Iris pigment epithelial cell (primary cell): ENCODE measurements at regions not wholly inside any gene's neighbourhood (a gene's known extent, or its start where the extent isn't known, plus 50 kb on each side); places are given as distances from the start of the nearest gene placed in this dataset.

ENCODE experiments used
- DNase-seq: peaks from one replicate; pipeline ENCODE4 v3.0.0-alpha.2; 2011; ENCODE audit warnings: low read depth

GRCh38 chr3:31224936-31225335 lies 307.8 kb upstream of the STT3B start:
- no peak for DNase-seq

DNA sequence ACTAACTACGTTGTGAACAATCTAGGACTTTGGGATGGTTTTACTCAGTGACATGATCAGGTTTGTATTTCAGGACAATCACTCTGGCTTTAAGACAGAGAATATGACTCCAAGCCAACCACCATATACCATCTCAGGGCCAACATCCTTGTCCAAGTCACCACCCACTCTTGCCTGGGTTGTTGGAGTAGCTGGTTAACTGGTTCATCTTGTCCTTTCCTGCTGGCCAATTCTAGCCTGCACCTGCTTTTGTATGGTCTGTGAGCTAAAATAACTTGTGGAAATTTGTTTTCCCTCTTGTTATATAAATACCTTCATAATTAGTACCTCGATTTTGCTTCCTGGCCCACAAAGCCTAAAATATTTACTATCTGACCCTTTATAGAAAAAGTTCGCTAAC lies 306.8 kb upstream of the STT3B start:
- no peak for DNase-seq

GRCh38 chr3:31226346-31226745 lies 306.4 kb upstream of the STT3B start:
- DNase-seq: no peak

DNA sequence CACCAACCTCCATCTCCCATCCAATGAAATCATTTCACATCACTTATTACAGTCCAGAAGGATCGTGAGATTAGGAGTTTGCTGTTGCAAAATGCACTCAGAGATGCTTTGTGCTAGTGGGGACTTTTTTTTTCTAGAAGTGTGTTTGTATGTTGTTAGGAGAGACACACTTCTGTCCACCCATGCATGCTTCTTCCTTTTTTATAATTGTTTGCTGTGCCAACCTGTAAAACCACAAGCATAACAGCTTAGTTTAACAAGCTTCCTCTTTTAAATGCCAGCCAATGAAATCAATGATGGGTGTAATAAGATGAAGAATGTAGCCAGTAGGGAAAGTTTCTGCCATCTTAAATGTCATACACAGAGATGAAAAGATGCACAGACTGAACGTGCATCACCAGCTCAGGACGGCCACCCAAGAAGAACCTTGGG lies 305.6 kb upstream of the STT3B start:
- DNase-seq: no peak

GRCh38 chr3:31230425-31231223 lies 302.1 kb upstream of the STT3B start:
- no peak for DNase-seq

- DNase-seq: no peak
Observed at GRCh38 chr3:31232055-31233025, 300.4 kb upstream of the STT3B start.

- DNase-seq: no peak
Observed at GRCh38 chr3:31234145-31234544, 298.6 kb upstream of the STT3B start.

DNA sequence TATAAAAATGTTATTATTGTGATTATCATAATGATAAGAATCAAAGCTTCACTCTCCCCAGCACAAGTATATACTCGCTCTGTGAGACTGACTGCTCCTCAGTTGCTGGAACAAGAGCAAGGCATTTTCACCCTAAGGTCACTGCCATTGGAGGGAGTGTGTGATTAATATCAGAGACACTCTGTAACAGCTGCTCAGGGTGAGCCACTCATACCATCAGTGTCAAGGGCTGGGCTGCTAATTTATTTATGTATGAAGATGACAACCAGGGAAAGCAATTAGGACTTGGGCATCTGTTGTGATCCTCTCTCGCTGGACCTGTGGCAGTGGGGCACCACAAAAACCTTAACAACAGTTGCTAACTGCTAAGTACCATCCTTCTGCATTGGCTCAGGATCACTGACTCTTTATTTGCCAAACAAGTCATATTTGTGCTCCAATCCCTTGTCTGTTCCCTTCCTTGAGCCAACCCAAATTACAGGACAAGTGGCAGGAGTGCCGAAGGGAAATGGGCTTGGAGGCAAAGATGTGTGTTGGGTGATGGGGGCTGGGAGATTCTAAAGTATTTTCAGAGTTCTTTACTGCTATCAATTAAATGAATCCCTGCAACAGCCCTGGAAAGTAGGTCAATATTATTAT lies 297.5 kb upstream of the STT3B start:
- no peak for DNase-seq

DNA sequence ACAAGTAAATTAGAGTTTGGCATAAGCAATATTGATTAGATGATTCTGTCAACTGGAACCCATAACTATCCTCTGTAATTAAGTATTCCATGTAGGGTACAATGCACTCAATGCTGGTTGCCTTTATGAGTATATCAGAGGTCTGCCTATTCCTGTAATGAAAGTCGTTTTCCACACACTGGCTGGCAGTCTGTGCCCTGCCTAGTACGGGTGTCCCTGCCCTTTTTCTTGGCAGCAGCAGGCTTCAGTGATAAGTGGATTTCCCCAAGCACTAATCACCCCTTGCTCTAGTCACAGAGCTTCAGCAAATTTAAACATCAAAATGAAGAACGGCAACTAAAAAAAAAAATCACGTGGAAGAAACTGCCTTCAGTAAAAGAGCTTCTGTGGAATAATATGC lies 294.8 kb upstream of the STT3B start:
- DNase-seq: no peak

- DNase-seq: no peak
Observed at GRCh38 chr3:31240013-31240412, 292.7 kb upstream of the STT3B start.

DNA sequence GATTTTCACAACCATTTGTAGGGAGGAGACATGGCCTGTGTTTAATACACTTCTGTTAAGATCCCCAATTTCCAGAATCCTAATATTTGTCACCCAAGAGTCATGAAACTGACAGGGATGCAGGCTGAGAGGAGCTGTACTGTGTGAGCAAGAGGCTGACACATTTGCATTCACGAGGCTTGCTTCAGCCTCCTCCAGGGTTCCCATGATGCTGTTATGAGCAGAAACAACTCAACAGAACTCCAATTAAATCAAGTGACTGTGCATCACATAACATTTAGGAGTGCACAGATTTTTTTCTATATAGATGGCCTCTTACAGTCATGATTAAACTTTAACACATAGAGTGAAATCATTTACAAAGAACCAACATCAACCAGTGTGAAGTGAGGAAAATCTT lies 292.3 kb upstream of the STT3B start:
- DNase-seq: no peak

GRCh38 chr3:31240874-31241273 lies 291.9 kb upstream of the STT3B start:
- DNase-seq: no peak

- DNase-seq: no peak
Observed at GRCh38 chr3:31241533-31241932, 291.2 kb upstream of the STT3B start.

DNA sequence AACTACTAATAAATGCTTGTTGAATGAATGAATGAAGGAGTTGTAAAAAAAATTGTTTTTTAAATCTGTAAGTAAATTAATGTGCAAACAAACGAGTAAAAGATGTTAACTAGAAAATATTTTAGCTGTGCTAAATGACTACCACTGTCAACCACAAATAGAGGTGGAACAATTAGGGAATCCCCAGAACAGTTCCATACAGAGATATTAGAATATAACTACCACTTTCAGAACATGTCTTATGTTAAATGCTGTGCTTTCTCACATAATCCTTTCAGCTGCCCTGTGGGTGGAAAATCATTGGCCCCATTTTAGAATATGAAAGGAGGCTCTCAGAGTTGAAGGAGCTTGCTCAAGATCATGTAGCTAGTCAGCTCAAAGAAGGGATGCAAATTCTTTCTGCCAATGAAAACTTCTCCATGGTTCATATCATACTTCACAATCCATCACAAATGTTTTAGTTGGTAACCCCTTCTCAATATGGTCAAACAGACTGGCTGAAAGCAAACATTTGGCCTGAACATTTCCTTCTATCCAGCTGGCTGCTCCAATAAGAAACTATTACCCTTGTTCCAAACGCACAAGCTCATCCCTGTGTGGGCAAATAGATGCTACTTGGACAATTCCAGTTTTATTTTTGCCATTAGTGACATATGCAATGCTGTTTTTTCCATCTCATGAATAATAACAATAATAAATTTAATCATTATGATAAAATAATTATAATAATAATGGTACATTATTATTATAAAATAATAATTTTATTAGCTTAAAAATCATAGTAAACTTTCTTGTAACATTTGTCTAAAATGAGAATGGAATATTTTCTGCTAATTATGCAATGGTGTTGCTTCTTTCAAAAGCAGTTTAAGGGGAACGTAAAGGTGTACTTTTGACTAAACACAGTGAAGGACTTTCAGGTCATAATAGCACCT lies 290.4 kb upstream of the STT3B start:
- no peak for DNase-seq

- no peak for DNase-seq
Observed at GRCh38 chr3:31244929-31245817, 287.6 kb upstream of the STT3B start.

GRCh38 chr3:31246293-31247062 lies 286.2 kb upstream of the STT3B start:
- no peak for DNase-seq

GRCh38 chr3:31247063-31247447 lies 285.7 kb upstream of the STT3B start:
- DNase-seq: no peak

DNA sequence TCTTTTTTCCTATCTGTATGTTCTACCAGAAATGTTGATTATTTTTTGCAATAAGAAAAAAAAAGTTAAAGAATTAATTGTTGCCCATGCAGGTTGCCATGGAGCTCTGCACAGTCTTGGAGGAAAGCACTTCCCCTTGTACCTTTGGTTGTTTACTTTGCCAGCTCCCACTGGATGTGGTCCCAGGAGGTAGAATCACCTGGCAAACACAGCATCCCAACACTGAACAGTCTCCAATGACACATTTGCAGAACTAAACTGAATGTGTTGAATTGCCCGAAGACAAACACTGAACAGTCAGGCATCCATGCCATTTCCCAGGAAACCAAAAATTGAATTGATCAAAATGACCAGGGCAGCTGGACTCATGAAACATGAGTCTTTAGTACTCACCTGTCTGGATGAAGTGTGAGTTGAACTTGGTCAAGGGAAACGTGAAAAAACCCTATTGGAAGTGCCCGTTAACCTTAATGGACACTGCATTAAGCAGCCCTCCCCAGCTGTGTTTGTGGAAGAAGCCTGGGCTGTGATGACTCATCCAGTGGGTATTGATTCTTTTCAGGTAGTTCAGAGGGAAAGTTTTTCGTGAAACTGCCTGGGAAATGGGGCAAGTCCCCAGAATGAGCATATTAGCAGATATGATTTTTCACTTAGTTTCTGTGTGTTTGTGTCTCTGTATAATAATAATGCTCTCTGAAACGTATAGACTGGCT lies 284.7 kb upstream of the STT3B start:
- DNase-seq: no peak

- no peak for DNase-seq
Observed at GRCh38 chr3:31248563-31248992, 284.1 kb upstream of the STT3B start.
